ENCODE measurements at regions not wholly inside any gene's neighbourhood (a gene's known extent, or its start where the extent isn't known, plus 50 kb on each side); places are given as distances from the start of the nearest gene placed in this dataset.

GRCh38 chr13:87122551-87122950 lies 548.6 kb upstream of the SLITRK5 start:
- DNase-seq (ENCODE audit: low spot score in 2 of 2): no peak

GRCh38 chr13:87123987-87124784 lies 547.0 kb upstream of the SLITRK5 start:
- H3K27me3 ChIP-seq (ENCODE audit: low read depth): no peaks in the 10 kb centered on the region
- in situ Hi-C loops (cut with MboI; ENCODE audit: low sequenced_read_pairs): no loop called here
- no peaks in the 10 kb centered on the region for H3K36me3 ChIP-seq (replicated peaks)
- H3K9me3 ChIP-seq: no peaks in the 10 kb centered on the region
- DNase-seq (ENCODE audit: low spot score in 2 of 2): peak; percentile 35 to 64
- no peak overlapping the region for H3K4me3 ChIP-seq
- peaks cover 3% of the 10 kb centered on the region; the same call in 1 of the 2 replicates for H3K4me1 ChIP-seq

More at GRCh38 chr13:87122551-87122950, 548.6 kb upstream of the SLITRK5 start:
- H3K27me3 ChIP-seq (ENCODE audit: low read depth): no peaks in the 10 kb centered on the region
- H3K4me3 ChIP-seq: no peak overlapping the region
- H3K36me3 ChIP-seq (replicated peaks): no peaks in the 10 kb centered on the region
- peaks cover 3% of the 10 kb centered on the region; the same call in 1 of the 2 replicates for H3K4me1 ChIP-seq
- no peaks in the 10 kb centered on the region for H3K9me3 ChIP-seq
- in situ Hi-C loops (cut with MboI; ENCODE audit: low sequenced_read_pairs): no loop called here

GRCh38 chr13:87124785-87125074 lies 546.4 kb upstream of the SLITRK5 start:
- Histone ChIP-seq H3K9me3 (no peaks in the 10 kb centered on the region), H3K36me3 (replicated peaks) (no peaks in the 10 kb centered on the region), H3K4me3 (no peak overlapping the region), H3K27me3 (ENCODE audit: low read depth) (no peaks in the 10 kb centered on the region), H3K4me1 (peaks cover 3% of the 10 kb centered on the region)
- in situ Hi-C loops (cut with MboI; ENCODE audit: low sequenced_read_pairs): no loop called here
- no peak for DNase-seq (ENCODE audit: low spot score in 2 of 2)

GRCh38 chr13:87128036-87128435 lies 543.1 kb upstream of the SLITRK5 start:
- H3K4me1 ChIP-seq: peaks cover 19% of the 10 kb centered on the region
- H3K36me3 ChIP-seq (replicated peaks): no peaks in the 10 kb centered on the region
- H3K9me3 ChIP-seq: no peaks in the 10 kb centered on the region
- in situ Hi-C loops (cut with MboI; ENCODE audit: low sequenced_read_pairs): no loop called here
- H3K27me3 ChIP-seq (ENCODE audit: low read depth): no peaks in the 10 kb centered on the region
- DNase-seq (ENCODE audit: low spot score in 2 of 2): peak in 1 of 2 experiments; percentile 10
- no peak overlapping the region for H3K4me3 ChIP-seq

GRCh38 chr13:87128491-87128890 lies 542.7 kb upstream of the SLITRK5 start:
- Histone ChIP-seq H3K4me3 (no peak overlapping the region), H3K36me3 (replicated peaks) (no peaks in the 10 kb centered on the region), H3K4me1 (peaks cover 19% of the 10 kb centered on the region), H3K9me3 (no peaks in the 10 kb centered on the region), H3K27me3 (ENCODE audit: low read depth) (no peaks in the 10 kb centered on the region)
- DNase-seq (ENCODE audit: low spot score in 2 of 2): no peak
- in situ Hi-C loops (cut with MboI; ENCODE audit: low sequenced_read_pairs): no loop called here

GRCh38 chr13:87129602-87130300 lies 541.4 kb upstream of the SLITRK5 start:
- peaks cover 16% of the 10 kb centered on the region for H3K4me1 ChIP-seq
- H3K4me3 ChIP-seq: no peak overlapping the region
- no peaks in the 10 kb centered on the region for H3K27me3 ChIP-seq (ENCODE audit: low read depth)
- DNase-seq (ENCODE audit: low spot score in 2 of 2): no peak
- no peaks in the 10 kb centered on the region for H3K9me3 ChIP-seq
- in situ Hi-C loops (cut with MboI; ENCODE audit: low sequenced_read_pairs): no loop called here
- no peaks in the 10 kb centered on the region for H3K36me3 ChIP-seq (replicated peaks)

- in situ Hi-C loops (cut with MboI; ENCODE audit: low sequenced_read_pairs): no loop called here
- Histone ChIP-seq H3K36me3 (replicated peaks) (no peaks in the 10 kb centered on the region), H3K4me3 (no peak overlapping the region), H3K9me3 (no peaks in the 10 kb centered on the region), H3K27me3 (ENCODE audit: low read depth) (no peaks in the 10 kb centered on the region), H3K4me1 (peaks cover 16% of the 10 kb centered on the region)
- peak in 1 of 2 experiments; percentile 91 for DNase-seq (ENCODE audit: low spot score in 2 of 2)
These were observed 540.7 kb upstream of the SLITRK5 start for GRCh38 chr13:87130423-87130822.

GRCh38 chr13:87131611-87132010 lies 539.6 kb upstream of the SLITRK5 start:
- in situ Hi-C loops (cut with MboI; ENCODE audit: low sequenced_read_pairs): no loop called here
- Histone ChIP-seq H3K27me3 (ENCODE audit: low read depth) (no peaks in the 10 kb centered on the region), H3K4me1 (peaks cover 16% of the 10 kb centered on the region), H3K36me3 (replicated peaks) (no peaks in the 10 kb centered on the region), H3K4me3 (no peak overlapping the region), H3K9me3 (no peaks in the 10 kb centered on the region)
- DNase-seq (ENCODE audit: low spot score in 2 of 2): peak in 1 of 2 experiments; percentile 15

GRCh38 chr13:87138866-87139265 lies 532.3 kb upstream of the SLITRK5 start:
- in situ Hi-C loops (cut with MboI; ENCODE audit: low sequenced_read_pairs): no loop called here
- no peak for DNase-seq (ENCODE audit: low spot score in 2 of 2)
- Histone ChIP-seq H3K36me3 (replicated peaks) (no peaks in the 10 kb centered on the region), H3K27me3 (ENCODE audit: low read depth) (no peaks in the 10 kb centered on the region), H3K9me3 (no peaks in the 10 kb centered on the region), H3K4me3 (no peak overlapping the region), H3K4me1 (no peaks in the 10 kb centered on the region)

- Histone ChIP-seq H3K27me3 (ENCODE audit: low read depth) (no peaks in the 10 kb centered on the region), H3K36me3 (replicated peaks) (no peaks in the 10 kb centered on the region), H3K4me3 (no peak overlapping the region), H3K9me3 (no peaks in the 10 kb centered on the region), H3K4me1 (no peaks in the 10 kb centered on the region)
- no peak for DNase-seq (ENCODE audit: low spot score in 2 of 2)
- in situ Hi-C loops (cut with MboI; ENCODE audit: low sequenced_read_pairs): no loop called here
These were observed 524.1 kb upstream of the SLITRK5 start for GRCh38 chr13:87147076-87147475.

- Histone ChIP-seq H3K36me3 (replicated peaks) (no peaks in the 10 kb centered on the region), H3K4me1 (no peaks in the 10 kb centered on the region), H3K4me3 (no peak overlapping the region), H3K9me3 (no peaks in the 10 kb centered on the region), H3K27me3 (ENCODE audit: low read depth) (no peaks in the 10 kb centered on the region)
- in situ Hi-C loops (cut with MboI; ENCODE audit: low sequenced_read_pairs): no loop called here
- no peak for DNase-seq (ENCODE audit: low spot score in 2 of 2)
These were observed 517.8 kb upstream of the SLITRK5 start for GRCh38 chr13:87153371-87153770.

- DNase-seq (ENCODE audit: low spot score in 2 of 2): no peak
- no peaks in the 10 kb centered on the region for H3K9me3 ChIP-seq
- no peaks in the 10 kb centered on the region for H3K36me3 ChIP-seq (replicated peaks)
- H3K4me1 ChIP-seq: no peaks in the 10 kb centered on the region
- H3K27me3 ChIP-seq (ENCODE audit: low read depth): no peaks in the 10 kb centered on the region
- no peak overlapping the region for H3K4me3 ChIP-seq
- in situ Hi-C loops (cut with MboI; ENCODE audit: low sequenced_read_pairs): no loop called here
These were observed 504.8 kb upstream of the SLITRK5 start for GRCh38 chr13:87166348-87166747.

GRCh38 chr13:87168390-87168789 lies 502.8 kb upstream of the SLITRK5 start:
- in situ Hi-C loops (cut with MboI; ENCODE audit: low sequenced_read_pairs): no loop called here
- DNase-seq (ENCODE audit: low spot score in 2 of 2): no peak
- Histone ChIP-seq H3K36me3 (replicated peaks) (no peaks in the 10 kb centered on the region), H3K4me3 (no peak overlapping the region), H3K27me3 (ENCODE audit: low read depth) (no peaks in the 10 kb centered on the region), H3K4me1 (no peaks in the 10 kb centered on the region), H3K9me3 (no peaks in the 10 kb centered on the region)

- in situ Hi-C loops (cut with MboI; ENCODE audit: low sequenced_read_pairs): no loop called here
- Histone ChIP-seq H3K27me3 (ENCODE audit: low read depth) (no peaks in the 10 kb centered on the region), H3K36me3 (replicated peaks) (no peaks in the 10 kb centered on the region), H3K4me3 (no peak overlapping the region), H3K9me3 (no peaks in the 10 kb centered on the region), H3K4me1 (no peaks in the 10 kb centered on the region)
- no peak for DNase-seq (ENCODE audit: low spot score in 2 of 2)
These were observed 501.8 kb upstream of the SLITRK5 start for GRCh38 chr13:87169337-87169736.

All from HAP-1 (cell line).